Astrocyte of the cerebellum (primary cell): ENCODE measurements at regions not wholly inside any gene's neighbourhood (a gene's known extent, or its start where the extent isn't known, plus 50 kb on each side); places are given as distances from the start of the nearest gene placed in this dataset.

Source experiments
- DNase-seq: peaks from one replicate; pipeline ENCODE4 v3.0.0-alpha.2; 2011; ENCODE audit warnings: low read depth
- H3K4me3 ChIP-seq: 2 replicates; pipeline ENCODE4 v1.5.1; 2011; ENCODE audit warnings: mild to moderate bottlenecking, low read depth, low read length, moderate library complexity
- CTCF ChIP-seq: IDR thresholded peaks from 2 replicates; pipeline ENCODE4 v1.5.1; 2012; ENCODE audit warnings: low read length, low read depth, moderate library complexity, mild to moderate bottlenecking; ENCODE audit errors: missing control alignments
- in situ Hi-C: cut with HindIII; loops from 2 replicates; pipeline ENCODE4 v1.10.0; 2017; ENCODE audit warnings: low sequenced_read_pairs

GRCh38 chr12:25896981-25897380 is 61.5 kb upstream of the RASSF8 start:
- in situ Hi-C loops: no loop called here
- no peak for TF ChIP-seq CTCF

GRCh38 chr12:25903603-25904245 is 54.8 kb upstream of the RASSF8 start:
- no peak overlapping the region for H3K4me3 ChIP-seq
- TF ChIP-seq CTCF: no peak
- DNase-seq: no peak
- in situ Hi-C loops: no loop called here

More at GRCh38 chr12:25896981-25897380, 61.5 kb upstream of the RASSF8 start:
- DNase-seq: no peak
- no peak overlapping the region for H3K4me3 ChIP-seq

DNA sequence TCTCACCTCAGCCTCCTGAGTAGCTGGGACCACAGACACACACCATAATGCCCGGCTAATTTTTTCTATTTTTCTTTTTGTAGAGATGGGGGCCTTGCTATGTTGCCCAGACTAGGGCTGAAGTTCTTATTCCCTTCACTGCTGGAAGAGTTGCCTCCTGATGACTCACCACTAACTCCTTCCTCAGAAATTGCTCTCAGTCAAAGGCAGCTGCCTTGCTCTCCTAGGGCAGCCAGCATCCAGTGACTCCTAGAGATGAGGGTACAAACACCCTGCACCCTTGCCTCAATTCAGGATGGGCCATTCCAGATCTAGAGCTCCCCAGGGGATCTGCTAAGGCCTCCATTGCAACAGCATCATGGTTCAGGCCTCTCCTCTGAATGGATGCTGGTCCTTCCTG is 54.0 kb upstream of the RASSF8 start:
- in situ Hi-C loops: no loop called here
- H3K4me3 ChIP-seq: no peak overlapping the region
- TF ChIP-seq CTCF: no peak
- no peak for DNase-seq

DNA sequence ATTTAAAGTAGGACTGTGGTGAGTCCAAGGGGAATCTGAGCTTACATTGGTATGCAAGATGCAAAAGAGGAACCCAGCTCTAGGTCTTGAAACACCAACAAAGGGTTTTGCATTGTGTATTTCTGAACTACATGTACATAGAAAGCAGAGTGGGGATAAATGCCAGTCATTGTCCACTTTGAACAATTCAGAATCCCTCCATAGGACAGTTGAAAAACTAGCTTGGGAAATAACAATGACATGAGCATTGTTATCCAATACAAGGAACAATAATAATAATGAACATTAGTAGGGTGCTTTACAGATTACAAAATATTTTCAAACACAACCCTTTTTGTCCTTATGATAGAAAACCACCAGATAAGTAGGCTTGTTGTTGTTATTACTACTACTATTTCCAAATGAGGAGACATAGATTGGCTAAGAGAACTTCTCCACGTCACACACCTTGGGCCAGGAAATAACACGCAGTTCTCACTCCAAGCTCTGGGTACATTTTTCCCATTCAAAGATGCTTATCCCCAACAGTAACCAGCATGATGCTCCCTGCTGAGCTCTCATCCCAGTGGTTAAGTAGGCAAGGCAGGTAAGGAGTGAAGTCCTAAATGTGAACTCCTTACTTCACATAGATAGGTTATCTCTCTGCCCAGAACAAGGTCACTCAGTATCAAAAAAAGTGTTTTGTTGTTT is 51.7 kb upstream of the RASSF8 start:
- no peak overlapping the region for H3K4me3 ChIP-seq
- no peak for TF ChIP-seq CTCF
- in situ Hi-C loops: no loop called here
- DNase-seq: no peak
